H9 (cell line): ENCODE measurements at regions not wholly inside any gene's neighbourhood (a gene's known extent, or its start where the extent isn't known, plus 50 kb on each side); places are given as distances from the start of the nearest gene placed in this dataset.

Experiments used
- DNase-seq: peaks from one replicate; pipeline ENCODE4 v3.0.0-alpha.2; 2017
- H2AFZ ChIP-seq: one replicate; pipeline ENCODE4 v1.6.1; 2013; ENCODE audit warnings: mild to moderate bottlenecking, low read length, control low read depth, moderate library complexity
- H2AK5ac ChIP-seq: 2 replicates; pipeline ENCODE4 v1.6.1; 2013; ENCODE audit warnings: low read length, control low read depth, mixed read lengths; ENCODE audit not compliant: insufficient read length
- H2BK120ac ChIP-seq: one replicate; pipeline ENCODE4 v1.6.1; 2013; ENCODE audit warnings: low read depth, mild to moderate bottlenecking, low read length, control low read depth, inconsistent platforms; ENCODE audit not compliant: poor library complexity, severe bottlenecking
- H2BK12ac ChIP-seq: 2 replicates; pipeline ENCODE4 v1.6.1; 2013; ENCODE audit warnings: low read length, control low read depth, mixed read lengths, low read depth; ENCODE audit not compliant: insufficient read length
- H2BK15ac ChIP-seq: 2 replicates; pipeline ENCODE4 v1.6.1; 2013; ENCODE audit warnings: low read depth, low read length, control low read depth
- H2BK20ac ChIP-seq: one replicate; pipeline ENCODE4 v1.6.1; 2013; ENCODE audit warnings: low read depth, mild to moderate bottlenecking, low read length, control low read depth, inconsistent platforms; ENCODE audit not compliant: poor library complexity, severe bottlenecking
- H2BK5ac ChIP-seq: 2 replicates; pipeline ENCODE4 v1.6.1; 2013; ENCODE audit warnings: low read length, control low read depth, mixed read lengths; ENCODE audit not compliant: insufficient read length
- H3K14ac ChIP-seq: 2 replicates; pipeline ENCODE4 v1.6.1; 2013; ENCODE audit warnings: low read length, control low read depth; ENCODE audit not compliant: insufficient read depth
- H3K18ac ChIP-seq: 2 replicates; pipeline ENCODE4 v1.6.1; 2013; ENCODE audit warnings: low read depth, mild to moderate bottlenecking, mixed read lengths, low read length, control low read depth; ENCODE audit not compliant: insufficient read length
- H3K23ac ChIP-seq: 2 replicates; pipeline ENCODE4 v1.6.1; 2013; ENCODE audit warnings: low read length, control low read depth, mixed read lengths, low read depth; ENCODE audit not compliant: insufficient read length
- H3K23me2 ChIP-seq: 2 replicates; pipeline ENCODE4 v1.6.1; 2013; ENCODE audit warnings: low read depth, mild to moderate bottlenecking, mixed read lengths, low read length, control low read depth; ENCODE audit not compliant: insufficient read length, poor library complexity, severe bottlenecking
- H3K27ac ChIP-seq: 2 replicates; pipeline ENCODE4 v1.5.1; 2013; ENCODE audit warnings: low read length, control low read depth, mixed read lengths, low read depth; ENCODE audit not compliant: insufficient read length
- H3K27me3 ChIP-seq: 2 replicates; pipeline ENCODE4 v1.6.1; 2013; ENCODE audit warnings: low read length, control low read depth, inconsistent platforms; ENCODE audit not compliant: insufficient read depth
- H3K4ac ChIP-seq: 2 replicates; pipeline ENCODE4 v1.6.1; 2013; ENCODE audit warnings: low read depth, mild to moderate bottlenecking, control low read depth, inconsistent platforms, low read length, moderate library complexity
- H3K4me1 ChIP-seq: 2 replicates; pipeline ENCODE4 v1.6.1; 2013; ENCODE audit warnings: low read length, control low read depth, inconsistent platforms; ENCODE audit not compliant: insufficient read depth
- H3K4me2 ChIP-seq: 2 replicates; pipeline ENCODE4 v1.6.1; 2013; ENCODE audit warnings: low read length, control low read depth, mixed read lengths; ENCODE audit not compliant: insufficient read length, insufficient read depth
- H3K56ac ChIP-seq: 2 replicates; pipeline ENCODE4 v1.6.1; 2013; ENCODE audit warnings: low read depth, mild to moderate bottlenecking, mixed read lengths, low read length, control low read depth; ENCODE audit not compliant: insufficient read length
- H3K79me1 ChIP-seq: 2 replicates; pipeline ENCODE4 v1.6.1; 2013; ENCODE audit warnings: low read depth, mild to moderate bottlenecking, moderate library complexity, low read length, control low read depth, inconsistent platforms; ENCODE audit not compliant: insufficient read depth, poor library complexity, severe bottlenecking
- H3K79me2 ChIP-seq: 2 replicates; pipeline ENCODE4 v1.6.1; 2013; ENCODE audit warnings: low read length, control low read depth, inconsistent platforms; ENCODE audit not compliant: insufficient read depth
- H3K9ac ChIP-seq: 2 replicates; pipeline ENCODE4 v1.6.1; 2013; ENCODE audit warnings: low read length, control low read depth, mixed read lengths; ENCODE audit not compliant: insufficient read length; ENCODE audit errors: extremely low read depth
- H3K9me3 ChIP-seq: one replicate; pipeline ENCODE4 v1.6.1; 2013; ENCODE audit warnings: low read depth, low read length, inconsistent platforms; ENCODE audit not compliant: control insufficient read depth
- H3T11ph ChIP-seq: one replicate; pipeline ENCODE4 v1.6.1; 2013; ENCODE audit warnings: mild to moderate bottlenecking, low read length, control low read depth, inconsistent platforms
- H4K20me1 ChIP-seq: one replicate; pipeline ENCODE4 v1.6.1; 2013; ENCODE audit not compliant: control insufficient read depth, insufficient read length, insufficient read depth
- H4K5ac ChIP-seq: 2 replicates; pipeline ENCODE4 v1.6.1; 2013; ENCODE audit warnings: low read depth, mild to moderate bottlenecking, mixed read lengths, low read length, control low read depth; ENCODE audit not compliant: insufficient read length
- H4K8ac ChIP-seq: replicated peaks from 2 replicates; pipeline ENCODE4 v1.6.1; 2013; ENCODE audit warnings: low read length, control low read depth, mixed read lengths, low read depth; ENCODE audit not compliant: insufficient read length
- H4K91ac ChIP-seq: 2 replicates; pipeline ENCODE4 v1.6.1; 2013; ENCODE audit warnings: low read depth, mild to moderate bottlenecking, moderate library complexity, mixed read lengths, low read length, control low read depth; ENCODE audit not compliant: insufficient read length
- H3K27ac Mint-ChIP-seq, 3 experiments: 2 replicates in 2 of 3; 3 replicates in 1 of 3; pipeline ENCODE4 v1.8.0; 2020 to 2021; ENCODE audit warnings: mixed read lengths in 3 of 3, mild to moderate bottlenecking in 1 of 3, moderate library complexity in 1 of 3
- H3K27me3 Mint-ChIP-seq: 2 replicates; pipeline ENCODE4 v1.8.0; 2021; ENCODE audit warnings: low read depth, mild to moderate bottlenecking, moderate library complexity, mixed read lengths
- H3K36me3 Mint-ChIP-seq, 3 experiments: 2 replicates in 2 of 3; 3 replicates in 1 of 3; pipeline ENCODE4 v1.8.0; 2020 to 2021; ENCODE audit warnings: low read depth in 3 of 3, mixed read lengths in 3 of 3; ENCODE audit not compliant: insufficient read depth in 1 of 3
- H3K4me1 Mint-ChIP-seq, 2 experiments: 2 replicates each; pipeline ENCODE4 v1.8.0; 2020; ENCODE audit warnings: mixed read lengths in 2 of 2
- H3K4me3 Mint-ChIP-seq, 2 experiments: 2 replicates in 1 of 2; 3 replicates in 1 of 2; pipeline ENCODE4 v1.8.0; 2020 to 2021; ENCODE audit warnings: mild to moderate bottlenecking in 2 of 2, mixed read lengths in 2 of 2, moderate library complexity in 1 of 2
- H3K9me3 Mint-ChIP-seq, 2 experiments: 2 replicates in 1 of 2; 3 replicates in 1 of 2; pipeline ENCODE4 v1.8.0; 2020; ENCODE audit warnings: mild to moderate bottlenecking in 2 of 2, mixed read lengths in 2 of 2, moderate library complexity in 1 of 2
- CTCF ChIP-seq: fragments of 200-600 bp; sonication (generic); conservative IDR thresholded peaks from 3 replicates; pipeline ENCODE4 v1.8.0; 2021; ENCODE audit warnings: antibody characterized with exemption, mild to moderate bottlenecking
- WGBS: extraction: QIAGEN DNeasy Blood & Tissue Kit; methylation state at CpG from one replicate; pipeline ENCODE4 v1.1.7; 2013; ENCODE audit warnings: missing lambda C conversion rate, low lambda C conversion rate, mixed read lengths; ENCODE audit not compliant: insufficient read length; ENCODE audit errors: extremely low coverage; 5-methylcytosine and 5-hydroxymethylcytosine counted together

- Histone ChIP-seq H2BK12ac (no peak overlapping the region), H3K18ac (no peak overlapping the region), H2BK5ac (no peak overlapping the region), H3K79me2 (no peaks in the 10 kb centered on the region), H3K79me1 (no peaks in the 10 kb centered on the region), H4K20me1 (no peaks in the 10 kb centered on the region), H3K27me3 (no peaks in the 10 kb centered on the region), H3K23me2 (no peaks in the 10 kb centered on the region), H3K9me3 (no peaks in the 10 kb centered on the region), H3K4me1 (no peaks in the 10 kb centered on the region), H3T11ph (no peak overlapping the region), H3K27ac (no peak overlapping the region), H2AK5ac (no peak overlapping the region), H4K5ac (no peak overlapping the region), H2BK15ac (no peak overlapping the region), H3K9ac (no peak overlapping the region), H2BK20ac (no peak overlapping the region), H3K4ac (no peak overlapping the region), H2BK120ac (no peak overlapping the region), H3K56ac (no peak overlapping the region), H3K14ac (no peak overlapping the region), H3K23ac (no peak overlapping the region), H3K4me2 (no peak overlapping the region), H2AFZ (no peak overlapping the region), H4K91ac (no peak overlapping the region), H4K8ac (no peak overlapping the region)
- WGBS: no CpG with 5 or more reads among the region's 3 CpGs
- no peaks in the 10 kb centered on the region for H3K36me3 Mint-ChIP-seq
- DNase-seq: no peak
- no peak overlapping the region for H3K4me3 Mint-ChIP-seq
- no peak for TF ChIP-seq CTCF
- H3K4me1 Mint-ChIP-seq: peaks cover 12 to 13% of the 10 kb centered on the region in 2 experiments
- H3K27me3 Mint-ChIP-seq: peaks cover 4% of the 10 kb centered on the region; the same call in 1 of the 2 replicates
- H3K9me3 Mint-ChIP-seq: no peaks in the 10 kb centered on the region
- H3K27ac Mint-ChIP-seq: no peak overlapping the region
Observed at GRCh38 chr1:30337324-30337620, 386.1 kb downstream of the MATN1 start.
